ENCODE measurements at regions not wholly inside any gene's neighbourhood (a gene's known extent, or its start where the extent isn't known, plus 50 kb on each side); places are given as distances from the start of the nearest gene placed in this dataset.

- H3K9me3 ChIP-seq (ENCODE audit: control insufficient read depth, insufficient read depth, low read depth, low read length), result no peaks in the 10 kb centered on the region
- H3K27ac ChIP-seq (ENCODE audit: extremely low read depth, low read depth, low read length), result no peak overlapping the region
- no peaks in the 10 kb centered on the region for H3K36me3 ChIP-seq (ENCODE audit: control insufficient read depth in 2 of 2, insufficient read depth in 1 of 2, low read length in 2 of 2)
- no peak overlapping the region for H3K4me3 ChIP-seq (ENCODE audit: low read depth, low read length)
- POLR2A ChIA-PET, result no interaction called here
- TF ChIP-seq ZNF555 (tag by site-specific recombination; conservative IDR thresholded peaks at IDR 0.05) (no peak), ZNF133 (tag by site-specific recombination; IDR thresholded peaks at IDR 0.05) (peak; percentile 43; the same call in 1 of the 2 replicates), GLI2 (tag by site-specific recombination; IDR thresholded peaks at IDR 0.05; ENCODE audit: borderline replicate concordance, low read depth) (no peak), ZIC2 (tag by site-specific recombination; IDR thresholded peaks at IDR 0.05) (peak; percentile 64), GLIS1 (tag by site-specific recombination; IDR thresholded peaks at IDR 0.05) (peak; percentile 49), TRIM28 (IDR thresholded peaks at IDR 0.05; ENCODE audit: borderline replicate concordance, low read length) (no peak), ZSCAN5A (tag by site-specific recombination; IDR thresholded peaks at IDR 0.05) (no peak), CTCF (tag by site-specific recombination; IDR thresholded peaks at IDR 0.05) (no peak), ZNF239 (tag by site-specific recombination; IDR thresholded peaks at IDR 0.05) (no peak), ZNF658 (tag by site-specific recombination; IDR thresholded peaks at IDR 0.05) (no peak)
- CTCF ChIA-PET, result interaction anchor here (0.6 to 1.1 kb wide), 2 partner anchors 221 to 409 kb away, joined by 3 read pairs; no protein-coding TSS in a partner anchor
- H3K4me1 ChIP-seq (ENCODE audit: control insufficient read depth, insufficient read depth, low read length), result no peaks in the 10 kb centered on the region
These were observed 89.7 kb upstream of the SHISAL1 start for GRCh38 chr22:44402196-44403111.

GRCh38 chr22:44401783-44402110 lies 89.0 kb upstream of the SHISAL1 start:
- ChIA-PET CTCF (interaction anchor here (0.6 to 0.7 kb wide), 3 partner anchors 25 to 222 kb away, joined by 3 read pairs; no protein-coding TSS in a partner anchor), POLR2A (no interaction called here)
- TF ChIP-seq ZSCAN23 (tag by site-specific recombination; IDR thresholded peaks at IDR 0.05), result no peak
- no peak for TF ChIP-seq ZNF2 (tag by site-specific recombination; IDR thresholded peaks at IDR 0.05)
- no peak for TF ChIP-seq ZNF747 (tag by site-specific recombination; IDR thresholded peaks at IDR 0.05)
- TF ChIP-seq ZNF610 (tag by site-specific recombination; IDR thresholded peaks at IDR 0.05; ENCODE audit: borderline replicate concordance), result no peak
- TF ChIP-seq ZNF350 (tag by site-specific recombination; IDR thresholded peaks at IDR 0.05), result no peak
- Histone ChIP-seq H3K4me3 (ENCODE audit: low read depth, low read length) (no peak overlapping the region), H3K36me3 (ENCODE audit: control insufficient read depth in 2 of 2, insufficient read depth in 1 of 2, low read length in 2 of 2) (no peaks in the 10 kb centered on the region), H3K4me1 (ENCODE audit: control insufficient read depth, insufficient read depth, low read length) (no peaks in the 10 kb centered on the region), H3K9me3 (ENCODE audit: control insufficient read depth, insufficient read depth, low read depth, low read length) (no peaks in the 10 kb centered on the region), H3K27ac (ENCODE audit: extremely low read depth, low read depth, low read length) (no peak overlapping the region)

GRCh38 chr22:44400763-44401060 lies 88.0 kb upstream of the SHISAL1 start:
- no peak for TF ChIP-seq ZFHX2 (tag by site-specific recombination; conservative IDR thresholded peaks at IDR 0.05)

More at GRCh38 chr22:44400763-44401060, 88.0 kb upstream of the SHISAL1 start:
- Histone ChIP-seq H3K36me3 (ENCODE audit: control insufficient read depth in 2 of 2, insufficient read depth in 1 of 2, low read length in 2 of 2) (no peaks in the 10 kb centered on the region), H3K4me1 (ENCODE audit: control insufficient read depth, insufficient read depth, low read length) (no peaks in the 10 kb centered on the region), H3K27ac (ENCODE audit: extremely low read depth, low read depth, low read length) (no peak overlapping the region), H3K9me3 (ENCODE audit: control insufficient read depth, insufficient read depth, low read depth, low read length) (no peaks in the 10 kb centered on the region), H3K4me3 (ENCODE audit: low read depth, low read length) (no peak overlapping the region)
- ChIA-PET POLR2A (no interaction called here), CTCF (interaction anchor here (0.6 kb wide), 1 partner anchor 223 kb away, joined by 4 read pairs; no protein-coding TSS in a partner anchor)
